ENCODE measurements at regions not wholly inside any gene's neighbourhood (a gene's known extent, or its start where the extent isn't known, plus 50 kb on each side); places are given as distances from the start of the nearest gene placed in this dataset.

GRCh38 chr3:96354106-96354505 lies 460.3 kb upstream of the EPHA6 start:
- H3K9me3 ChIP-seq (ENCODE audit: control extremely low read depth in 1 of 3, control insufficient read depth in 2 of 3, insufficient read depth in 1 of 3, low read length in 2 of 3): peaks cover 0 to 8% (median 4%) of the 10 kb centered on the region in 3 donors
- WGBS (ENCODE audit: insufficient coverage): no CpG with 5 or more reads among the region's 2 CpGs
- Mint-ChIP-seq H3K27ac (no peak overlapping the region), H3K4me3 (no peak overlapping the region), H3K9me3 (ENCODE audit: insufficient read depth) (peaks cover 6% of the 10 kb centered on the region), H3K27me3 (no peaks in the 10 kb centered on the region), H3K4me1 (no peaks in the 10 kb centered on the region)
- no peaks in the 10 kb centered on the region for H3K36me3 ChIP-seq (replicated peaks in 1 of 2; ENCODE audit: control extremely low read depth in 1 of 2, control insufficient read depth in 1 of 2, extremely low read depth in 1 of 2, insufficient read depth in 2 of 2, low read length in 1 of 2)
- H3K27ac ChIP-seq (ENCODE audit: low read length in 2 of 2): no peak overlapping the region
- no peak for ATAC-seq (ENCODE audit: low read depth)
- H2AFZ ChIP-seq (ENCODE audit: insufficient read depth, low read depth, low read length, poor library complexity, severe bottlenecking): no peak overlapping the region
- ChIA-PET CTCF (no interaction called here), POLR2A (no interaction called here)
- H3K79me2 ChIP-seq (ENCODE audit: control insufficient read depth, insufficient read depth, low read length): no peaks in the 10 kb centered on the region
- no peak overlapping the region for H3K9ac ChIP-seq (ENCODE audit: low read length)
- no peak for DNase-seq
- no peaks in the 10 kb centered on the region for H3K4me1 ChIP-seq (ENCODE audit: control insufficient read depth in 2 of 2, insufficient read depth in 2 of 2, low read length in 2 of 2)
- intact Hi-C loops (cut with micrococcal nuclease): no loop called here
- H4K20me1 ChIP-seq (ENCODE audit: control insufficient read depth, insufficient read depth, low read length, poor library complexity, severe bottlenecking): no peaks in the 10 kb centered on the region
- no peaks in the 10 kb centered on the region for H3K27me3 ChIP-seq (replicated peaks in 1 of 4; ENCODE audit: control extremely low read depth in 1 of 4, control insufficient read depth in 3 of 4, insufficient read depth in 4 of 4, low read length in 3 of 4)
- no peak for TF ChIP-seq EZH2 (IDR thresholded peaks at IDR 0.05; ENCODE audit: borderline replicate concordance, insufficient read depth, low read depth, low read length, poor library complexity, severe bottlenecking)
- TF ChIP-seq, protein P1, sequence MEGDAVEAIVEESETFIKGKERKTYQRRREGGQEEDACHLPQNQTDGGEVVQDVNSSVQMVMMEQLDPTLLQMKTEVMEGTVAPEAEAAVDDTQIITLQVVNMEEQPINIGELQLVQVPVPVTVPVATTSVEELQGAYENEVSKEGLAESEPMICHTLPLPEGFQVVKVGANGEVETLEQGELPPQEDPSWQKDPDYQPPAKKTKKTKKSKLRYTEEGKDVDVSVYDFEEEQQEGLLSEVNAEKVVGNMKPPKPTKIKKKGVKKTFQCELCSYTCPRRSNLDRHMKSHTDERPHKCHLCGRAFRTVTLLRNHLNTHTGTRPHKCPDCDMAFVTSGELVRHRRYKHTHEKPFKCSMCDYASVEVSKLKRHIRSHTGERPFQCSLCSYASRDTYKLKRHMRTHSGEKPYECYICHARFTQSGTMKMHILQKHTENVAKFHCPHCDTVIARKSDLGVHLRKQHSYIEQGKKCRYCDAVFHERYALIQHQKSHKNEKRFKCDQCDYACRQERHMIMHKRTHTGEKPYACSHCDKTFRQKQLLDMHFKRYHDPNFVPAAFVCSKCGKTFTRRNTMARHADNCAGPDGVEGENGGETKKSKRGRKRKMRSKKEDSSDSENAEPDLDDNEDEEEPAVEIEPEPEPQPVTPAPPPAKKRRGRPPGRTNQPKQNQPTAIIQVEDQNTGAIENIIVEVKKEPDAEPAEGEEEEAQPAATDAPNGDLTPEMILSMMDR (IDR thresholded peaks at IDR 0.05): no peak
- no peak overlapping the region for H3K4me2 ChIP-seq (replicated peaks; ENCODE audit: low read depth, low read length, poor library complexity, severe bottlenecking)
- no peak overlapping the region for H3K4me3 ChIP-seq (ENCODE audit: control extremely low read depth in 1 of 5, extremely low read depth in 1 of 5, insufficient read depth in 1 of 5, low read depth in 2 of 5, low read length in 4 of 5)

DNA sequence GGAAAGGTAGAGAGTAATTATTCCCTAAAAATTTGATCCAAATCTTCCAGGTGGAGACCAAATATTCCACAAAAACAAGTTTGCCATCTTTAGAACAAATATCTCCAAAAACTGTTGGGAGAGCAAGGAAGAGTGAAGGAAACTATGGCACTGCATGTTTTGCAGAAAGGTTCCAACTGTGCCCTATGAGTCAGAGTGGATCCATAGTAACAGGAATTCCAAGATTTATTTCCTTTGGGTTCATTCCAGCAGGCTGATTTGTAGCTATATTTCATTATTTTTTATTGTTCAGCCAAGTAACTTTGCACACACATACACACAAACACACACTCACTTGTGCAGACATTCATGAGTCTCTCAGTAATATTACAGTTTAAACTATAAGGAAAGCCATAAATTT lies 459.7 kb upstream of the EPHA6 start:
- H3K9ac ChIP-seq (ENCODE audit: low read length): no peak overlapping the region
- no peak overlapping the region for H3K4me3 Mint-ChIP-seq
- H3K9me3 ChIP-seq (ENCODE audit: control extremely low read depth in 1 of 3, control insufficient read depth in 2 of 3, insufficient read depth in 1 of 3, low read length in 2 of 3): peaks cover 0 to 8% (median 4%) of the 10 kb centered on the region in 3 donors
- H4K20me1 ChIP-seq (ENCODE audit: control insufficient read depth, insufficient read depth, low read length, poor library complexity, severe bottlenecking): no peaks in the 10 kb centered on the region
- DNase-seq (no peak), ATAC-seq (ENCODE audit: low read depth) (no peak)
- H3K4me1 Mint-ChIP-seq: no peaks in the 10 kb centered on the region
- ChIA-PET CTCF (no interaction called here), POLR2A (no interaction called here)
- H3K36me3 ChIP-seq (replicated peaks in 1 of 2; ENCODE audit: control extremely low read depth in 1 of 2, control insufficient read depth in 1 of 2, extremely low read depth in 1 of 2, insufficient read depth in 2 of 2, low read length in 1 of 2): no peaks in the 10 kb centered on the region
- no peak overlapping the region for H3K4me2 ChIP-seq (replicated peaks; ENCODE audit: low read depth, low read length, poor library complexity, severe bottlenecking)
- H3K27me3 Mint-ChIP-seq: no peaks in the 10 kb centered on the region
- H3K4me3 ChIP-seq (ENCODE audit: control extremely low read depth in 1 of 5, extremely low read depth in 1 of 5, insufficient read depth in 1 of 5, low read depth in 2 of 5, low read length in 4 of 5): no peak overlapping the region
- peaks cover 5% of the 10 kb centered on the region for H3K9me3 Mint-ChIP-seq (ENCODE audit: insufficient read depth)
- H3K27me3 ChIP-seq (replicated peaks in 1 of 4; ENCODE audit: control extremely low read depth in 1 of 4, control insufficient read depth in 3 of 4, insufficient read depth in 4 of 4, low read length in 3 of 4): no peaks in the 10 kb centered on the region
- H3K79me2 ChIP-seq (ENCODE audit: control insufficient read depth, insufficient read depth, low read length): no peaks in the 10 kb centered on the region
- no peak for TF ChIP-seq EZH2 (IDR thresholded peaks at IDR 0.05; ENCODE audit: borderline replicate concordance, insufficient read depth, low read depth, low read length, poor library complexity, severe bottlenecking)
- TF ChIP-seq, protein P1 (IDR thresholded peaks at IDR 0.05): no peak
- no peak overlapping the region for H3K27ac ChIP-seq (ENCODE audit: low read length in 2 of 2)
- no peaks in the 10 kb centered on the region for H3K4me1 ChIP-seq (ENCODE audit: control insufficient read depth in 2 of 2, insufficient read depth in 2 of 2, low read length in 2 of 2)
- intact Hi-C loops (cut with micrococcal nuclease): no loop called here
- no peak overlapping the region for H3K27ac Mint-ChIP-seq
- H2AFZ ChIP-seq (ENCODE audit: insufficient read depth, low read depth, low read length, poor library complexity, severe bottlenecking): no peak overlapping the region

All from B cell (primary cell).